Neural cell (in vitro differentiated cells): ENCODE measurements at regions not wholly inside any gene's neighbourhood (a gene's known extent, or its start where the extent isn't known, plus 50 kb on each side); places are given as distances from the start of the nearest gene placed in this dataset.

Experiments
- H2AFZ ChIP-seq: fragments of 200-600, 300-800 bp; sonication (generic), shearing (Covaris generic); 2 replicates; pipeline ENCODE4 v1.6.0; 2014; ENCODE audit warnings: low read depth, mild to moderate bottlenecking, antibody characterized with exemption, low read length, moderate library complexity
- H3F3A ChIP-seq: fragments of 200-600 bp; shearing (Covaris generic); 2 replicates; pipeline ENCODE4 v1.6.1; 2016; ENCODE audit warnings: mild to moderate bottlenecking, moderate library complexity, mixed read lengths, antibody characterized with exemption, low read length; ENCODE audit not compliant: insufficient read depth, poor library complexity, severe bottlenecking
- H3K27ac ChIP-seq: fragments of 200-600, 300-800 bp; sonication (generic), shearing (Covaris generic); 2 replicates; pipeline ENCODE4 v1.5.1; 2014; ENCODE audit warnings: mild to moderate bottlenecking, low read length, moderate library complexity
- H3K27me3 ChIP-seq: fragments of 300-800, 200-600 bp; sonication (generic), shearing (Covaris generic); 2 replicates; pipeline ENCODE4 v1.6.0; 2014; ENCODE audit warnings: mild to moderate bottlenecking, low read depth, low read length, moderate library complexity; ENCODE audit not compliant: insufficient read depth
- H3K36me3 ChIP-seq: fragments of 300-800, 200-600 bp; sonication (generic), shearing (Covaris generic); 2 replicates; pipeline ENCODE4 v1.5.1; 2014; ENCODE audit warnings: mild to moderate bottlenecking, antibody characterized with exemption, low read length, moderate library complexity; ENCODE audit not compliant: insufficient read depth
- H3K4me2 ChIP-seq: fragments of 300-800, 200-600 bp; sonication (generic), shearing (Covaris generic); 2 replicates; pipeline ENCODE4 v1.6.0; 2014; ENCODE audit warnings: mild to moderate bottlenecking, low read length
- H3K4me3 ChIP-seq: fragments of 300-800, 200-600 bp; sonication (generic), shearing (Covaris generic); 2 replicates; pipeline ENCODE4 v1.5.1; 2014; ENCODE audit warnings: mild to moderate bottlenecking, low read length, moderate library complexity
- H3K79me2 ChIP-seq: fragments of 200-600 bp; shearing (Covaris generic); replicated peaks from 2 replicates; pipeline ENCODE4 v1.6.0; 2014; ENCODE audit warnings: mild to moderate bottlenecking, low read length, moderate library complexity; ENCODE audit not compliant: insufficient read depth
- H3K9ac ChIP-seq: fragments of 300-800, 200-600 bp; sonication (generic), shearing (Covaris generic); 2 replicates; pipeline ENCODE4 v1.6.1; 2016; ENCODE audit warnings: mild to moderate bottlenecking, low read length, mixed read lengths
- H3K9me2 ChIP-seq: fragments of 200-600 bp; shearing (Covaris generic); 2 replicates; pipeline ENCODE4 v1.6.1; 2016; ENCODE audit warnings: mild to moderate bottlenecking, low read length, mixed read lengths; ENCODE audit not compliant: insufficient read depth
- H3K9me3 ChIP-seq: fragments of 200-600, 300-800 bp; sonication (generic), shearing (Covaris generic); 2 replicates; pipeline ENCODE4 v1.6.1; 2016; ENCODE audit warnings: mild to moderate bottlenecking, mixed run types, low read length, moderate library complexity, mixed read lengths
- H4K20me1 ChIP-seq: fragments of 200-600 bp; shearing (Covaris generic); 2 replicates; pipeline ENCODE4 v1.6.1; 2016; ENCODE audit warnings: mild to moderate bottlenecking, mixed run types; ENCODE audit not compliant: insufficient read depth
- EP300 ChIP-seq: fragments of 450-650 bp; conservative IDR thresholded peaks from 2 replicates; pipeline ENCODE4 v1.6.1; 2014; ENCODE audit warnings: antibody characterized with exemption, mild to moderate bottlenecking, moderate library complexity; ENCODE audit not compliant: poor library complexity, severe bottlenecking
- EZH2 ChIP-seq: fragments of 200-600, 300-800 bp; shearing (Covaris generic), sonication (generic); IDR thresholded peaks from 2 replicates; pipeline ENCODE4 v1.6.1; 2014; ENCODE audit warnings: antibody characterized with exemption, low read length, borderline replicate concordance, mild to moderate bottlenecking; ENCODE audit not compliant: insufficient read depth, poor library complexity, severe bottlenecking
- MXI1 ChIP-seq: fragments of 450-650 bp; conservative IDR thresholded peaks from 2 replicates; pipeline ENCODE4 v1.6.1; 2014; ENCODE audit warnings: antibody characterized with exemption, mild to moderate bottlenecking; ENCODE audit not compliant: poor library complexity, severe bottlenecking
- POLR2AphosphoS5 ChIP-seq: IDR thresholded peaks from 2 replicates; pipeline ENCODE4 v1.6.1; 2012
- RAD21 ChIP-seq: fragments of 450-650 bp; conservative IDR thresholded peaks from 2 replicates; pipeline ENCODE4 v1.6.1; 2014; ENCODE audit warnings: antibody characterized with exemption, mild to moderate bottlenecking, moderate library complexity
- REST ChIP-seq: IDR thresholded peaks from 2 replicates; pipeline ENCODE4 v1.6.1; 2012; ENCODE audit warnings: borderline replicate concordance
- SMC3 ChIP-seq: fragments of 450-650 bp; conservative IDR thresholded peaks from 2 replicates; pipeline ENCODE4 v1.6.1; 2014; ENCODE audit warnings: antibody characterized with exemption, mild to moderate bottlenecking, moderate library complexity; ENCODE audit not compliant: poor library complexity
- TAF1 ChIP-seq: IDR thresholded peaks from 2 replicates; pipeline ENCODE4 v1.6.1; 2012; ENCODE audit warnings: low read depth
- TF ChIP-seq, protein P1 (sequence below): fragments of 450-650 bp; IDR thresholded peaks from 2 replicates; pipeline ENCODE4 v1.5.1; 2014; ENCODE audit warnings: antibody characterized with exemption, mild to moderate bottlenecking, moderate library complexity; ENCODE audit not compliant: poor library complexity, severe bottlenecking

GRCh38 chr1:87638636-87639035, 310.0 kb downstream of the LMO4 start:
- H3K27me3 ChIP-seq: peaks cover 13% of the 10 kb centered on the region
- H3K36me3 ChIP-seq: no peaks in the 10 kb centered on the region
- H3K79me2 ChIP-seq: no peaks in the 10 kb centered on the region
- no peaks in the 10 kb centered on the region for H3K9me2 ChIP-seq
- no peaks in the 10 kb centered on the region for H3K9me3 ChIP-seq
- TF ChIP-seq EZH2 (no peak), TAF1 (no peak), SMC3 (no peak), REST (no peak), POLR2AphosphoS5 (no peak), EP300 (no peak), RAD21 (no peak), MXI1 (no peak)
- TF ChIP-seq, protein P1, sequence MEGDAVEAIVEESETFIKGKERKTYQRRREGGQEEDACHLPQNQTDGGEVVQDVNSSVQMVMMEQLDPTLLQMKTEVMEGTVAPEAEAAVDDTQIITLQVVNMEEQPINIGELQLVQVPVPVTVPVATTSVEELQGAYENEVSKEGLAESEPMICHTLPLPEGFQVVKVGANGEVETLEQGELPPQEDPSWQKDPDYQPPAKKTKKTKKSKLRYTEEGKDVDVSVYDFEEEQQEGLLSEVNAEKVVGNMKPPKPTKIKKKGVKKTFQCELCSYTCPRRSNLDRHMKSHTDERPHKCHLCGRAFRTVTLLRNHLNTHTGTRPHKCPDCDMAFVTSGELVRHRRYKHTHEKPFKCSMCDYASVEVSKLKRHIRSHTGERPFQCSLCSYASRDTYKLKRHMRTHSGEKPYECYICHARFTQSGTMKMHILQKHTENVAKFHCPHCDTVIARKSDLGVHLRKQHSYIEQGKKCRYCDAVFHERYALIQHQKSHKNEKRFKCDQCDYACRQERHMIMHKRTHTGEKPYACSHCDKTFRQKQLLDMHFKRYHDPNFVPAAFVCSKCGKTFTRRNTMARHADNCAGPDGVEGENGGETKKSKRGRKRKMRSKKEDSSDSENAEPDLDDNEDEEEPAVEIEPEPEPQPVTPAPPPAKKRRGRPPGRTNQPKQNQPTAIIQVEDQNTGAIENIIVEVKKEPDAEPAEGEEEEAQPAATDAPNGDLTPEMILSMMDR: no peak
- no peak overlapping the region for H3K4me3 ChIP-seq
- H3K4me2 ChIP-seq: no peak overlapping the region
- H3K9ac ChIP-seq: no peak overlapping the region
- no peaks in the 10 kb centered on the region for H4K20me1 ChIP-seq
- H3K27ac ChIP-seq: no peak overlapping the region
- no peak overlapping the region for H2AFZ ChIP-seq
- H3F3A ChIP-seq: no peaks in the 10 kb centered on the region

GRCh38 chr1:87641996-87642395, 313.3 kb downstream of the LMO4 start:
- H3K27me3 ChIP-seq: peaks cover 23% of the 10 kb centered on the region
- H3K36me3 ChIP-seq: no peaks in the 10 kb centered on the region
- no peaks in the 10 kb centered on the region for H3K79me2 ChIP-seq
- no peaks in the 10 kb centered on the region for H4K20me1 ChIP-seq
- H2AFZ ChIP-seq: no peak overlapping the region
- TF ChIP-seq POLR2AphosphoS5: no peak
- TF ChIP-seq EP300: no peak
- TF ChIP-seq TAF1: no peak
- TF ChIP-seq REST: no peak
- TF ChIP-seq, protein P1: no peak
- no peak for TF ChIP-seq SMC3
- TF ChIP-seq RAD21: no peak
- no peak for TF ChIP-seq EZH2
- no peak for TF ChIP-seq MXI1
- no peak overlapping the region for H3K27ac ChIP-seq
- no peak overlapping the region for H3K4me2 ChIP-seq
- no peaks in the 10 kb centered on the region for H3K9me3 ChIP-seq
- no peak overlapping the region for H3K9ac ChIP-seq
- no peaks in the 10 kb centered on the region for H3K9me2 ChIP-seq
- no peak overlapping the region for H3K4me3 ChIP-seq
- H3F3A ChIP-seq: no peaks in the 10 kb centered on the region
